NCI-H524 treated with DMSO at 0.1 percent for 48 hours (cell line): ENCODE measurements at regions not wholly inside any gene's neighbourhood (a gene's known extent, or its start where the extent isn't known, plus 50 kb on each side); places are given as distances from the start of the nearest gene placed in this dataset.
"Not testable (repeated sequence)": the region's sequence is repeated elsewhere in the genome, so short reads cannot be mapped to it uniquely, and the experiment has no call there.

Experiments
- DNase-seq: peaks from one replicate; lab custom pipeline; 2025; lab: John Stamatoyannopoulos, UW

DNA sequence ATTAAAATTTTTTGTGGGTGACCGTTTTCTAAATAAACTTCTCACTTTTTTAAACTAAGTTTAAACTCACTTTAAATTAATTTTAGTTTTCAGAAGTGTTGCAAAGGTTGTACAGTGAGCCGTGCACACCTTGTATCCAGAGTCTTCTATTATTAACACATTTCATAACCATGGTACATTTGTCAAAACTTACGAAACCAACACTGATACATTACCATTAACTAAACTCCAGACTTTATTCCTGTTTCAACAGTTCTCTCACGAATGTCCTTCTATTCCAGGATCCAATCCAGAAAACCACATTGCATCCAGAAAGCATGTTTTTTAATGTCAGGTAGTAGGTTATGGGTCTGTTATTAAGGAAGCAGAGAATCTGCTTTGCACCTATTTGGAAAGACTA is 319.9 kb downstream of the CBLN4 start:
- DNase-seq: no peak

- no peak for DNase-seq
Observed at GRCh38 chr20:55684578-55684977, 320.7 kb downstream of the CBLN4 start.

DNA sequence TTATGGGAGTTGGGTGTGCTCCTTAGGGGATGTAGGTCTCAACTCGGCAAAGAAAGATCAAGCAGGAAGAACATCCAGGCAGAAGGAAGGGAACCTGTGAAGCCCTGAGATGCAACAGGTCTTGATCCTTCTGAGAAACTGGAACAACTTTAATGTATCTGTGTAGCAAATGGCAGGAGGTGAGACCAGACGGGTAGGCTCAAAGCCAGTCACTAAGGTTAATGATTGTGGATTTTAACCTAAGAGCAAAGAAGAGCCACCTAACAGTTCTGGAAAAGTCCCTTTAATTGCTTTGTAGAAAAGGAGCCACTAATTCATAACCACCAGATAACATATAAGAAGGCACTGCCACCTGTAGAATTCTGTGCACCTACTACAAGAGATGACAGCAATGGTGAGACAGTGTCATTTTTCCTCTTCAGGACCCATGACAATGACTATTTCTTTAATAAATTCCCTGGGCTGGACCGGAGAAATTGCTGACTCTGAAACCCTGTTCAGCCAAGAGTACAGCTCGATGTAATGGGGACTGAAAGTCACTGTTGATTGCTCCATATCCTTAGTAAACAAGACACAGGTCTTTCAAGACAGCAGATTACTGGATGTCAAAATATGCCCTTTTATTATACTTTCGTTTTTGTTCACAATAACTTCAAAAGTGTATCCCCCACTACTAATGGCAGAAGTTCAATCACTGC is 326.2 kb downstream of the CBLN4 start:
- DNase-seq: no peak

GRCh38 chr20:55678126-55678525 is 327.2 kb downstream of the CBLN4 start:
- DNase-seq: no peak

- DNase-seq: no peak
Observed at GRCh38 chr20:55677011-55677410, 328.3 kb downstream of the CBLN4 start.

DNA sequence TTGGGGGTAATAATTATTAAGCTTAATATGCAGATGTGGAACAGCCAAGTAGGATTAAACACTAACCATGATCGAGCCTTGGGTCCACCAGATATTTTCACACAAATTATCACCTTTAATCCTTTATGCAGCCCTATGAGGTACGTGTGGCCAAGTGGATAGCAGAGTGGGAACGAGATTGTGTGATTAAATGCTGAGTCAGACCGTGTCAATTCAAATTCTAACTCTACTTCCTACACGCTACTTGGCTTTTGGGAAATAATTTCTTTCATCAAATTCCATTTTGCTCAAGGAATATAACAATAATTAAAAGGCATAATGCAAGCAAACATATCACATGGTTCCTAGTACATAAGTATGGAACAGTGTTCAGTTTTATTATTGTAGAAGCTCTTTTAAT is 329.2 kb downstream of the CBLN4 start:
- no peak for DNase-seq

- no peak for DNase-seq
Observed at GRCh38 chr20:55668631-55669030, 336.7 kb downstream of the CBLN4 start.

DNA sequence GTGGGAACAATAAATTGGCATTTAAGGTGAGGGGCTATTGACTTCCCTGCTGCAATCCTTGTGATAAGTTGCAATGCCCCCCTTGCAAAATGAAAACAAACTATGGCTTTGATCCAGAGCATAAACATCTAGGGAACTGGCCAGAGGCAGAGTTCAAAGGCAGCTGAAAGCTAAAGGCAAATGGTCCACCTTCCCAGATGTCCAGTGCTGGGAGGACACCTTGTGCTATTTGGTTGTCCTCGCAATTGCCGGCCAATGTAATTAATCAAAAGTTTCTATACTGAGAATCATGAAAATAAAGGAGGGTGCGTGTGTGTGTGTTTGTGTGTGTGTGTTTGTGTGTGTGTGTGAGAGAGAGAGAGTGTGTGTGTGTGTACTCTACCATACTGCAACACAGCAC is 337.4 kb downstream of the CBLN4 start:
- DNase-seq: no peak

DNA sequence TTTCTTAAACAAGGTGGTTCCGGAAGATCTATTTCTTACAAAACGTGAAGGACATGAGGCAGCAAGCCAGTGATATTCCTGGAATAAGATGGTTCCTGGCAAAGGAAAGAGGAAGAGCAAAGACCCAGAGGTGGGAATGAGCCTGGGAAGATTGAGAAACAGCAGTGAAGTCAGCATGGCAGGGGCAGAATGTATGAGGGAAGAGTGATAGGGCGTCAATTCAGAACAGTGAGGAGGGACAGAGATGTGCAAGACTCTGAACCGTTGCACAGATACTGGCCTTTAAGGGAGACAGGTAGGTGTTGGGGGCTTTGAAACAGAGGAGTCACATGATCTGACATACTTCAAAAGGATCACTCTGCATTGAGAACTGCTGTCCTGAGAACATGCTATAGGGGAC is 338.3 kb downstream of the CBLN4 start:
- no peak for DNase-seq

GRCh38 chr20:55656231-55656775 is 349.0 kb downstream of the CBLN4 start:
- DNase-seq: no peak

GRCh38 chr20:55650657-55651360 is 354.5 kb downstream of the CBLN4 start:
- DNase-seq: no peak

DNA sequence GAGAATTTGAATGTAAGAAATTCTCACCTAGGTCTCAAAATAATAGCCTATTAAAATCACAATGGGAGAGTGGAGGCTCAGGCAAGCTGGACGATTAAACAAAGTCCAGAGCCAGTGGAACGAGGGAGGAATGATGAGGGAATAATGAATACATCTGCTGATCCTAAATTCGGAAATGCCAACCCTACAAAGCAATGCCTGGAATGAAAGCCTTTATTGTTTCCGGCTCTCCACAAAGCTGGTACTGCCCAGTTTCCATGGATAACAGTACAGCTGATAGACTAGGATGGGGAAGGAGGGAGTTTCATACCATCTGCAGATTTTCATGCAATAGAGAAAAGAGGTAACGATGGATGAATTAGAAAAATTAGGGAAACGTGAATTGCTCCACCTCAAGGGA is 356.1 kb downstream of the CBLN4 start:
- DNase-seq: no peak

- no peak for DNase-seq
Observed at GRCh38 chr20:55646851-55647250, 358.5 kb downstream of the CBLN4 start.

DNA sequence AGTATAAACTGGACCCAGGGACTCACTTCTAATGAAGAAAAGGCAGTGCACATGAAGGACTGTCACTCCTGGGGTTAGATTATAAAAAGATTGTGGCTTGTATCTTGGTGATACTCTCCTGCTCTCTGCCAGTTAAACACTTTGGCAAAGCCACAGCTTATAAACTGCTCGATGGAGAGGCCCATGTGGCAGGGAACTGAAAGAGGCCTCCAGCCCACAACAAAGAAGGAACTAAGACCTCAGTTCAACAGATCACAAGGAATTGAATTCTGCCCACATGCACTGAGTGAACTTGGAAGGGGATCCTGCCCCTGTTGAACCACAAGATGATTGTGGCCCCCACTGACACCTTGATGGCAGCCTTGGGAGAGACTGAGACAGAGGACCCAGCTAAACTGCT is 363.8 kb downstream of the CBLN4 start:
- no peak for DNase-seq

GRCh38 chr20:55635870-55636269 is 369.4 kb downstream of the CBLN4 start:
- no peak for DNase-seq

GRCh38 chr20:55632592-55632991 is 372.7 kb downstream of the CBLN4 start:
- DNase-seq: no peak

DNA sequence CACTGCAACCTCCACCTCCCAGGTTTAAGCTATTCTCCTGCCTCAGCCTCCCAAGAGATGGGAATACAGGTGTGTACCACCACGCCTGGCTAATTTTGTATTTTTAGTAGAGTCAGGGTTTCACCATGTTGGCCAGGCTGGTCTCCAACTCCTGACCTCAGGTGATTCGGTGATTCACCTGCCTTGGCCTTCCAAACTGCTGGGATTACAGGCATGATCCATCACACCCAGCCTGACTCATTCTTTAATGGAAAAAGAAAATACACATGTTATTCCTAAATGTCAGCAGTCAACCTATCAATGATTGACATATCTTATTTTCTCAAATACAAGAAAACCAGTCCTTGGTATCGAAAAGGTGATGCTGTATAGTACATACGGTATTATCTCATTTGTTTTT is 376.2 kb downstream of the CBLN4 start:
- not testable (repeated sequence) for DNase-seq

DNA sequence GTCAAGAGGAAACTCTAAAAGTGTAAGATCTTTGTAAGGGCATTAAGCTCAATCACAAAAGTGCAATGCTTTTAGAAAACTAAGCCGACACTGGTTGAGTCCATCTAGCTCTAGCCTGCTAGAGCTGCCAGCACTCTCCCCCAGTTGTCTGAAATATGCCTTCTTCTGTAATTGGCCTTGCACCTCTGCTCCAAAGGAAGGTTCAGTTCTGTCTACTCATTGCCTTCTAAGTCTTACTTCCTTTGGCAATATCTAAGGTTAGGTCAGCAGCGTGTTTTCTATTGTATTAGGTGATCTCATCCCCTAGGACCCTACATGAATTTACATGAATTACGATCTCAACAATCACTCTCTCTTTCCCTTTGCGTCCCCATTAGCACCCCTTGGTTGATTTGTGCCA is 378.6 kb downstream of the CBLN4 start:
- DNase-seq: no peak

GRCh38 chr20:55616367-55616766 is 389.0 kb downstream of the CBLN4 start:
- no peak for DNase-seq

DNA sequence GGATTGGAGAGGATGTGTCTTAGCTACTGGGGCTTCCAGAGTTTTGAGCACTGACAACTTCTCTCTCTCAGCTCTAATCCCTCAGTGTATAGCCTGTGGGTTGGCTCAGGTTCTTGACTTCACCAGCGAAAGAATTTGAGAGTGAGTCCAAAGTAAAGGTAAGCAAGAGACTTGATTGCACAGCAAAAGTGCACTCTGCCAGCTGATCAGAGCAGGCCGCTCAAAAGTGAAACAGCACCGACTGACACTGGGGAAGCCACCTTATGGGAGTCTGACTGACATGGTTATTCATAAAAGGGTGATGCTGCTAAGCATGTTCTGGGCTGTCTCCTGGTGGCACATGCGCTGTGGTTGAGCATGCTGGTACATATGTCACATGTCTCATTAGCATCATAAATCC is 389.5 kb downstream of the CBLN4 start:
- DNase-seq: no peak

DNA sequence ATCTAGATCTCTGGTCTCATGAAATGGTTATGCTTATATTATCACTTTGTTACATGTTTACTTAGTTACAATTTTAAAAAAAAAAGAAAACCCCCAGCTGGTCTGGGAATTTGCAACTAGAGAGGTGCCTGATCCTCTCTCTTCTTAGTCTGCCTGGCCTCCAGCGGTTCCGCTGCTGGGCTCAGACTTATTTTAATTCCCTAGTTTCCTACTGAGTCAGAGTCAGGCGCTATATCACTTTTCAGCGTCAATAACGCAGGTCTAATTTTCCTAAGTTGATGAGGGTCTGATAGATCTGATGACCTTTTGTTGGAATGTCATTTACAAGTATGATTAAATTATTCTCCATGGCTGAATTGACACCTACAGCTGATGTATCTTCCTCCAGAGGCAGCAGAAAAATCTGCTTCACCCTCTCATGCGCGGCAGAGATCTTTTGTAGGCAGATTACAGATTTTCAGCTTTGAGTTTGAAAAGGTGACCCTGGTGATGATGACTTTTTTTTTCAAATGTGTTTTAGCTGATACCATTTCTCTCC is 391.0 kb downstream of the CBLN4 start:
- DNase-seq: no peak

- DNase-seq: no peak
Observed at GRCh38 chr20:55610756-55611155, 394.6 kb downstream of the CBLN4 start.

- no peak for DNase-seq
Observed at GRCh38 chr20:55605594-55605993, 399.7 kb downstream of the CBLN4 start.
